Nephron (organoid): ENCODE measurements at regions not wholly inside any gene's neighbourhood (a gene's known extent, or its start where the extent isn't known, plus 50 kb on each side); places are given as distances from the start of the nearest gene placed in this dataset.

Experiments
- H3K27ac Mint-ChIP-seq, 3 experiments: 2 replicates each; pipeline ENCODE4 v1.8.0; 2020; ENCODE audit warnings: mixed read lengths in 3 of 3, mild to moderate bottlenecking in 2 of 3, moderate library complexity in 1 of 3
- H3K27me3 Mint-ChIP-seq: 2 replicates; pipeline ENCODE4 v1.8.0; 2021; ENCODE audit warnings: low read depth, mild to moderate bottlenecking, moderate library complexity, mixed read lengths
- H3K36me3 Mint-ChIP-seq: 2 replicates; pipeline ENCODE4 v1.8.0; 2020; ENCODE audit warnings: low read depth, mixed read lengths
- H3K4me1 Mint-ChIP-seq: 2 replicates; pipeline ENCODE4 v1.8.0; 2020; ENCODE audit warnings: mixed read lengths
- H3K4me3 Mint-ChIP-seq, 3 experiments: 2 replicates each; pipeline ENCODE4 v1.8.0; 2020; ENCODE audit warnings: mild to moderate bottlenecking in 3 of 3, mixed read lengths in 3 of 3, moderate library complexity in 2 of 3
- H3K9me3 Mint-ChIP-seq: 2 replicates; pipeline ENCODE4 v1.8.0; 2020; ENCODE audit warnings: mixed read lengths
- CTCF ChIP-seq, 3 experiments: fragments of 200-600 bp; sonication (generic); IDR thresholded peaks; one replicate each; pipeline ENCODE4 v1.5.0; 2021; ENCODE audit warnings: antibody characterized with exemption in 3 of 3; ENCODE audit not compliant: unreplicated experiment in 3 of 3

- H3K27ac Mint-ChIP-seq, result no peak overlapping the region
- H3K9me3 Mint-ChIP-seq, result no peaks in the 10 kb centered on the region
- TF ChIP-seq CTCF (IDR thresholded peaks at IDR 0.05; ENCODE audit: unreplicated experiment in 3 of 3), result no peak
- H3K36me3 Mint-ChIP-seq, result peaks cover 8% of the 10 kb centered on the region
- H3K4me1 Mint-ChIP-seq, result peaks cover 10% of the 10 kb centered on the region
- H3K27me3 Mint-ChIP-seq, result no peaks in the 10 kb centered on the region
- H3K4me3 Mint-ChIP-seq, result no peak overlapping the region
These were observed 72.0 kb upstream of the PSMA6 start for GRCh38 chr14:35220027-35220676.

- H3K4me3 Mint-ChIP-seq, result no peak overlapping the region
- TF ChIP-seq CTCF (IDR thresholded peaks at IDR 0.05; ENCODE audit: unreplicated experiment in 3 of 3), result no peak
- no peaks in the 10 kb centered on the region for H3K9me3 Mint-ChIP-seq
- peaks cover 7% of the 10 kb centered on the region for H3K4me1 Mint-ChIP-seq
- no peak overlapping the region for H3K27ac Mint-ChIP-seq
- no peaks in the 10 kb centered on the region for H3K27me3 Mint-ChIP-seq
- peaks cover 8% of the 10 kb centered on the region for H3K36me3 Mint-ChIP-seq
These were observed 71.3 kb upstream of the PSMA6 start for GRCh38 chr14:35220920-35221319.

- TF ChIP-seq CTCF (IDR thresholded peaks at IDR 0.05; ENCODE audit: unreplicated experiment in 3 of 3), result no peak
- H3K4me1 Mint-ChIP-seq, result peaks cover 7% of the 10 kb centered on the region
- peaks cover 8% of the 10 kb centered on the region for H3K36me3 Mint-ChIP-seq
- no peak overlapping the region for H3K4me3 Mint-ChIP-seq
- no peaks in the 10 kb centered on the region for H3K9me3 Mint-ChIP-seq
- H3K27me3 Mint-ChIP-seq, result no peaks in the 10 kb centered on the region
- H3K27ac Mint-ChIP-seq, result no peak overlapping the region
These were observed 70.7 kb upstream of the PSMA6 start for GRCh38 chr14:35221462-35221861.

- Mint-ChIP-seq H3K36me3 (peaks cover 8% of the 10 kb centered on the region), H3K9me3 (no peaks in the 10 kb centered on the region), H3K4me1 (peaks cover 7% of the 10 kb centered on the region), H3K27me3 (no peaks in the 10 kb centered on the region), H3K27ac (peak overlapping the region in 1 of 3 experiments; percentile 10), H3K4me3 (no peak overlapping the region)
- TF ChIP-seq CTCF (IDR thresholded peaks at IDR 0.05; ENCODE audit: unreplicated experiment in 3 of 3), result no peak
These were observed 69.9 kb upstream of the PSMA6 start for GRCh38 chr14:35222324-35222723.

- H3K4me1 Mint-ChIP-seq, result peaks cover 7% of the 10 kb centered on the region
These were observed 69.2 kb upstream of the PSMA6 start for GRCh38 chr14:35222872-35223466.

More at GRCh38 chr14:35222872-35223466, 69.2 kb upstream of the PSMA6 start:
- H3K27ac Mint-ChIP-seq, result no peak overlapping the region
- no peak overlapping the region for H3K4me3 Mint-ChIP-seq
- TF ChIP-seq CTCF (IDR thresholded peaks at IDR 0.05; ENCODE audit: unreplicated experiment in 3 of 3), result no peak
- peaks cover 4% of the 10 kb centered on the region for H3K36me3 Mint-ChIP-seq
- no peaks in the 10 kb centered on the region for H3K9me3 Mint-ChIP-seq
- H3K27me3 Mint-ChIP-seq, result no peaks in the 10 kb centered on the region
